ENCODE measurements at regions not wholly inside any gene's neighbourhood (a gene's known extent, or its start where the extent isn't known, plus 50 kb on each side); places are given as distances from the start of the nearest gene placed in this dataset.

DNA sequence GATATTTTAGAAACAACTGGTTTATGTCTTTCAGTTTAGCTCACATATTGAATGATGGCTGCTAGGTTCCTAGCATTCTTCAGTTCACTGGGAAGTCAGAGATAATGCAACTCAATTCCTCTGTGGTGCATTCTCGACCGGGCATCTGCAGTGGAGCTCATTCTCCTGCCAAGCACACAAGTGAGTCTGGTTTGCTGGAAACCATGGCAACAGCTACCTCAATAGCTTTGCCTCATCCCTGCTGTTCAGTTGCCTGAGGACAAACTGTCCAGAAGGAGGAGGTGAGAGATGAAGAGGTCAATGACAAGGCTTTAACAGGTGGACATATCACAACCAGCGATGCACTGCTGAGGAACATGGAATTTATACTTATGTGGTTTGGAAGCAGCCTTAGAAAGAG lies 816.9 kb downstream of the AACS start:
- DNase-seq (ENCODE audit: low read depth): no peak
- H3K4me3 ChIP-seq (ENCODE audit: low read length): no peak overlapping the region
- TF ChIP-seq, protein P1, sequence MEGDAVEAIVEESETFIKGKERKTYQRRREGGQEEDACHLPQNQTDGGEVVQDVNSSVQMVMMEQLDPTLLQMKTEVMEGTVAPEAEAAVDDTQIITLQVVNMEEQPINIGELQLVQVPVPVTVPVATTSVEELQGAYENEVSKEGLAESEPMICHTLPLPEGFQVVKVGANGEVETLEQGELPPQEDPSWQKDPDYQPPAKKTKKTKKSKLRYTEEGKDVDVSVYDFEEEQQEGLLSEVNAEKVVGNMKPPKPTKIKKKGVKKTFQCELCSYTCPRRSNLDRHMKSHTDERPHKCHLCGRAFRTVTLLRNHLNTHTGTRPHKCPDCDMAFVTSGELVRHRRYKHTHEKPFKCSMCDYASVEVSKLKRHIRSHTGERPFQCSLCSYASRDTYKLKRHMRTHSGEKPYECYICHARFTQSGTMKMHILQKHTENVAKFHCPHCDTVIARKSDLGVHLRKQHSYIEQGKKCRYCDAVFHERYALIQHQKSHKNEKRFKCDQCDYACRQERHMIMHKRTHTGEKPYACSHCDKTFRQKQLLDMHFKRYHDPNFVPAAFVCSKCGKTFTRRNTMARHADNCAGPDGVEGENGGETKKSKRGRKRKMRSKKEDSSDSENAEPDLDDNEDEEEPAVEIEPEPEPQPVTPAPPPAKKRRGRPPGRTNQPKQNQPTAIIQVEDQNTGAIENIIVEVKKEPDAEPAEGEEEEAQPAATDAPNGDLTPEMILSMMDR (conservative IDR thresholded peaks at IDR 0.05; ENCODE audit: low read length): no peak

DNA sequence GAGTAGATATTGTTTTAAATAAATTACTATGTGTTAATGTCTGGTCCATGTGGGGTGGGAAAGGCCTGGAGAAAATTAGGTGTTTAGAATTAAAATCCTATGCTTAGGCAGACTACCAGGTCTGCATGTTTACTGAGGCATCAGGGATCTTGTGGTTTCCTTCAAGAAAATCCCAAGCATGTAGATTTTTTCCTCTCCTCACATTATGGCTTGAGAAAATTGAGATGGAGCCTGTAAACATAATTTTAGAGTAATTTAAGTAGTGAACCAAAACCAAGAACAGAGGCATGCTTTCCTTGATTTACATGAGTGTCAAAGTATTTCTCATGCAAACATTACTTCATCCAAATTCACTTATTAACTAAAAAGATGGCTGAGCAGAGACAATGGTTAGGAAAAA lies 823.7 kb downstream of the AACS start:
- TF ChIP-seq, protein P1 (conservative IDR thresholded peaks at IDR 0.05; ENCODE audit: low read length): no peak
- no peak for DNase-seq (ENCODE audit: low read depth)
- no peak overlapping the region for H3K4me3 ChIP-seq (ENCODE audit: low read length)

DNA sequence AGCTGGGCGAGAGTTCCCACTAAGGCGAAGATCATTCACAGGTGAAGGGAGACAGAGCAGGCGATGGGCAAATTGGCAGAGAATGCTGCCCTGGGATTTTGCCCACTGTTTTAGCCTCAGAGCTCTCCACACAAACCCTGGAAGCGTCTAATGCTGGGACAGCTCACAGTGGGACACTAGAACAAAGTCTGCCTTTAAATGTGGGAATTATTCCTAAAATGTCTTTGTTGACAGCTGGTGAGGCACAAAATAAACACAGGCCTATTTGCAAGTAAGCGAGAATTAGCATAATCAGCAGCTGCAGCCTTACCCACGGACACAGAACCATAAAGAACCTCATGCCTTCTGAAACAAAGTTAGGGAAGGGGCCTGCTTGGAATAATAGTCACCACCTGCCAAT lies 824.5 kb downstream of the AACS start:
- H3K4me3 ChIP-seq (ENCODE audit: low read length): no peak overlapping the region
- TF ChIP-seq, protein P1 (conservative IDR thresholded peaks at IDR 0.05; ENCODE audit: low read length): no peak
- no peak for DNase-seq (ENCODE audit: low read depth)

DNA sequence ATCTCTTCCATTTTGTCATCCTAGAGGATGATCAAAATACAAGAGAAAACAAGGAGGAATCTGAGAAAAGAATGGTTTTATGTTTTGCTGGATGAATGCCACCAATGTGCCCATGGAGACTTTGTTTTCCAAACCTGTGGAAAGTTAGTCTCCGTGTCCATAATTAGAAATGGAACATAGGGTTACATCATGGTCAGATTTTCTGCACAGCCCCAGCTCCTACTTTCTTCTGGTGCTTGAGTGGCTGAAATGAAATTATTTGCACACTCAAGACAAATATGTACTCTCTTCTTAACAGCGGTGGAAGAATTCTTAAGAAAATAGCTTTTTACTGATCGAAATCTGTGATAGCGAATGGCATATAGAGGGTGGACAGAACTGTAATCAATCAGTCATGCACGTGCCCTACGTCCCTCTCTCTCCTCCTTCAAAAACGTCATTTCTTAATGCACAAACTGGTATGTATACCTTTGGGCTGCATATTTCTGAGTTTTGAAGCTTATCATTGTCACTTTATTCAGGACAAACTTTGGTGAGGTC lies 825.2 kb downstream of the AACS start:
- TF ChIP-seq, protein P1 (conservative IDR thresholded peaks at IDR 0.05; ENCODE audit: low read length): no peak
- DNase-seq (ENCODE audit: low read depth): no peak
- no peak overlapping the region for H3K4me3 ChIP-seq (ENCODE audit: low read length)

DNA sequence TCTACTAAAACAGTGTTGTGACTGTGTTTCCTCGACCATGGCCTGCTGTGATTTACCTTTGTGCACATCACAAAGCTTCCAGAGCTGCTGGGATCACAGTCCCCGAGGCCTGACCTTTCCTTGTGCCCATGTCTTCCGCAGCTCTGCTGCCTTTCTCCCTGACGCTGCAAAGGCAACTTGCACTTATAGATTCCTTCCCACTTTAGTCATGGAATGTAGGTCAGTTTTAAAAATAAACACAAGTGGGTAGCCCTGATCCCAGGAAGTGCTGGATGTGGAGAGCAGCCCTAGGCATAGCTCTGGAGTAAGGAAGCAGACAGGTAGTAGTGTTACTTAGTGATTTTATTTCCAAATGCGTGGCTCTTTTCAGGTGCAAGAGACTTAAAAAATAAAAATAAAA lies 825.7 kb downstream of the AACS start:
- TF ChIP-seq, protein P1 (conservative IDR thresholded peaks at IDR 0.05; ENCODE audit: low read length): no peak
- no peak for DNase-seq (ENCODE audit: low read depth)
- H3K4me3 ChIP-seq (ENCODE audit: low read length): no peak overlapping the region

DNA sequence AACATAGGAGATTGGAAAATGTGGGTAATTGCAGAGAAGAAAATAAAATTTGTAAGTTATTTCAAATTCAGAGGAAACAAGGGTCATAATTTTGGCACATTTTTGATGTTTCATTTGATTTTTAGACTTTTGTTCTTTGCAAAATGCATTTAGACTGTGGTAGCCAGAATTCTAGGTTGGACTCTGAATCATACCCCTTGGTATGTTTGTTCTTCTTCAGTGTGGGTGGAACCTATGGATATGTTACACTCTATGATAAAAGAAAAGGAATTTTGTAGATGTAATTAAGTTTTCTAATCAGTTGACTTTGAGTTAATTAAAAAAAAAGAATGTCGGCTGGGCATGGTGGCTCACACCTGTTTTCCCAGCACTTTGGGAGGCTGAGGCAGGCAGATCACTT lies 827.0 kb downstream of the AACS start:
- H3K4me3 ChIP-seq (ENCODE audit: low read length): no peak overlapping the region
- TF ChIP-seq, protein P1 (conservative IDR thresholded peaks at IDR 0.05; ENCODE audit: low read length): no peak
- no peak for DNase-seq (ENCODE audit: low read depth)

DNA sequence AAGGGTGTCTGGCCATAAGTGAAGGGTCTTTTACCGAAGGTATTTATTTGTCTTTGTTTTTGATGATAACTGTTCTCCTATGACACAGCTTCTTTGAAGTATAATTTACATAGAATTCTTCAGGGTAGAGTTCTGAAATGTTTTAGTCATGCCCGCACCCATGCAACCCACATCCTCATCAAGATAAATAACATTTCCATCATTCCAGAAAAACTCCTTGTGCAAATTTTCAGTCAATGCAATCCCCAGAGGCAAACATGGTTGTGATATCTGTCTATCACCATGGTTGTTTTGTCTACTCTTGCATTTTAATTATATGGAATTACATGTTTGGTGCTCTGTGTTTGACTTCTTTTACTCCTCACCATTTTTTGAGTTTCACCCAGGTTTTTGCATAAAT lies 837.8 kb downstream of the AACS start:
- TF ChIP-seq, protein P1 (conservative IDR thresholded peaks at IDR 0.05; ENCODE audit: low read length): no peak
- H3K4me3 ChIP-seq (ENCODE audit: low read length): no peak overlapping the region
- DNase-seq (ENCODE audit: low read depth): no peak

Measured in AG10803 (cell line).